Calu3 (cell line): ENCODE measurements at regions not wholly inside any gene's neighbourhood (a gene's known extent, or its start where the extent isn't known, plus 50 kb on each side); places are given as distances from the start of the nearest gene placed in this dataset.
A peak's percentile ranks its signal among the peaks of the same experiment; 100 is the strongest.

Source experiments
- BruUV-seq: library from RNA; stranded (reverse); fragments of 400-500 nt; replicated peaks from 2 replicates; lab custom pipeline; 2021; lab: Mats Ljungman, UMichigan
- CTCF ChIA-PET: fragments of 300-600 bp; sonication (Branson Sonifier 250); formaldehyde crosslinking; loops from one replicate; lab custom pipeline; 2022; ENCODE audit warnings: antibody characterized with exemption; lab: Charles Lee
- DNase-seq: peaks from one replicate; pipeline ENCODE4 v3.0.0; 2022
- H3K27ac Mint-ChIP-seq: one replicate; pipeline ENCODE4 v1.8.0; 2022; ENCODE audit warnings: mixed read lengths; ENCODE audit not compliant: unreplicated experiment
- H3K27me3 Mint-ChIP-seq: one replicate; pipeline ENCODE4 v1.8.0; 2022; ENCODE audit warnings: mixed read lengths; ENCODE audit not compliant: unreplicated experiment
- H3K36me3 Mint-ChIP-seq: one replicate; pipeline ENCODE4 v1.8.0; 2022; ENCODE audit warnings: mild to moderate bottlenecking, moderate library complexity, mixed read lengths; ENCODE audit not compliant: insufficient read depth, unreplicated experiment
- H3K4me1 Mint-ChIP-seq: one replicate; pipeline ENCODE4 v1.8.0; 2022; ENCODE audit warnings: mild to moderate bottlenecking, low read depth, mixed read lengths; ENCODE audit not compliant: unreplicated experiment
- H3K4me3 Mint-ChIP-seq: one replicate; pipeline ENCODE4 v1.8.0; 2022; ENCODE audit warnings: mild to moderate bottlenecking, low read depth, moderate library complexity, mixed read lengths; ENCODE audit not compliant: unreplicated experiment
- H3K9me3 Mint-ChIP-seq: one replicate; pipeline ENCODE4 v1.8.0; 2022; ENCODE audit warnings: low read depth, mixed read lengths; ENCODE audit not compliant: unreplicated experiment
- CTCF ChIP-seq: fragments of 200-600 bp; IDR thresholded peaks from one replicate; pipeline ENCODE4 v1.8.0; 2022; ENCODE audit warnings: antibody characterized with exemption; ENCODE audit not compliant: unreplicated experiment
- intact Hi-C: fragments of 100-400 bp; cut with micrococcal nuclease; formaldehyde crosslinking; loops from one replicate; pipeline ENCODE4 v1.10.0; 2022; ENCODE audit not compliant: unreplicated experiment

GRCh38 chr1:58096714-58097113 lies 449.8 kb downstream of the OMA1 start:
- Mint-ChIP-seq H3K36me3 (no peaks in the 10 kb centered on the region), H3K4me1 (no peaks in the 10 kb centered on the region), H3K9me3 (peaks cover 3% of the 10 kb centered on the region), H3K27me3 (no peaks in the 10 kb centered on the region), H3K27ac (no peak overlapping the region), H3K4me3 (no peak overlapping the region)
- no peak for DNase-seq
- CTCF ChIA-PET, result no interaction called here
- no peak for TF ChIP-seq CTCF
- BruUV-seq, result no TSS peak
- intact Hi-C loops, result no loop called here

DNA sequence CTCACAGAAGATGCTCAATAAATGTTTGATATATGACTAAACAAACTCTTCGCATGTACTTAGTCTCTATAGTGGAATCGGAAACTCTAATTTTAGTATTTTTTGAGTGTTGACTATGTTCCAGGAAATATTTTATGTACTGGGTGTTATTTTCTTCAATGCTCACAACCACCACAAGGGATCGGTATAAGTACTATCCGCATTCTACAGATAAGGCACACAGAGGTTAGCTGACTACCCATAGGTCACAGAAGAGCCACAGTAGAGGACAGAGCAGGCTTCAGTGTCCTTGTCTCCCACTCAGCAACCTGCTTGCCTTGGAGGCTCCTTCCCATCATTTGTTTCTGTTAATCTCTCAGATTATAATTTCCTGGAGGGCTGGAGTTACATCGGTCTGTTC lies 451.3 kb downstream of the OMA1 start:
- H3K27me3 Mint-ChIP-seq, result no peaks in the 10 kb centered on the region
- H3K9me3 Mint-ChIP-seq, result peaks cover 3% of the 10 kb centered on the region
- intact Hi-C loops, result no loop called here
- H3K4me3 Mint-ChIP-seq, result no peak overlapping the region
- no peak for TF ChIP-seq CTCF
- BruUV-seq, result no TSS peak
- no peaks in the 10 kb centered on the region for H3K4me1 Mint-ChIP-seq
- no peak for DNase-seq
- no peak overlapping the region for H3K27ac Mint-ChIP-seq
- CTCF ChIA-PET, result no interaction called here
- H3K36me3 Mint-ChIP-seq, result no peaks in the 10 kb centered on the region

DNA sequence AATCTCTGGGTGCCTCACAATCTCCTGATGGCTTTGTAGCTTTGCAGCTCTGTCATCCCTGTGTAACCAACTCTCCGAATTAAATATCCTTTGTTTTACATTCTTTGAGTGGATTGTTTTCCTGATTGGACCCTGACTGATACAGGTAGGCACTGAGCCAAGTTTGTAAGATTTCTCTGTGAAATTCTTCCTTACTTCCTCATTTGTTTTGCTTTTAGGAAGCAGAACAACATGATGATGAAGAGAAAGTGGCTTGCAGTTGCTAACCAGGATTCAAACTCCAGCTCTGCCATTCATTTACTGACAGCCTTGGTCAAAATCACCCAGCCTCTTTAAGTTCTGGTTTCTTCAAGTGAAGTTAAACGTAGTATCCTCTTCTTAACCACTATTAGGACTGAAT lies 452.3 kb downstream of the OMA1 start:
- CTCF ChIA-PET, result no interaction called here
- no TSS peak for BruUV-seq
- Mint-ChIP-seq H3K9me3 (peaks cover 3% of the 10 kb centered on the region), H3K4me1 (no peaks in the 10 kb centered on the region), H3K36me3 (no peaks in the 10 kb centered on the region), H3K27me3 (no peaks in the 10 kb centered on the region), H3K27ac (no peak overlapping the region), H3K4me3 (no peak overlapping the region)
- intact Hi-C loops, result no loop called here
- TF ChIP-seq CTCF, result no peak
- DNase-seq, result peak; percentile 6

DNA sequence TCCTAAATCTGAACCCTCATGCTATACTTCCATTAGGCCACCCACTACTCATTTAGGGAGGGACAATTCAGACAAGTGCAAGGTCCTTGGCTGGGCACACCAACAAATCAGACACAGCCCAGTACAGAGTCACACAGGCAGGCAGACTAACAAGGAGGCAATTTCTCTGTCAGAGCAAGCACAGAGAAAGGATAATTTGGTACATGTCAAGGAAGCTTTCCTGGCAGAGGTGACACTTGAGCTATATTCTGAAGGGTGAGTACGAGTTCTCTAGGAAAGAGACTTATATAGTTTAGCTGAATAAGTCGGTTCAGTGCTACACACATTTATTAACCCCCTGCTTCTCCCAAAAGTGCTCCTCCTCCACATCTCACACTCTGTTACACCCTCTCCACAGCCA lies 455.9 kb downstream of the OMA1 start:
- no peaks in the 10 kb centered on the region for H3K4me1 Mint-ChIP-seq
- H3K9me3 Mint-ChIP-seq, result peaks cover 6% of the 10 kb centered on the region
- DNase-seq, result no peak
- H3K27ac Mint-ChIP-seq, result no peak overlapping the region
- BruUV-seq, result no TSS peak
- no peak overlapping the region for H3K4me3 Mint-ChIP-seq
- CTCF ChIA-PET, result no interaction called here
- H3K27me3 Mint-ChIP-seq, result no peaks in the 10 kb centered on the region
- TF ChIP-seq CTCF, result no peak
- no peaks in the 10 kb centered on the region for H3K36me3 Mint-ChIP-seq
- intact Hi-C loops, result no loop called here
